ENCODE measurements at regions not wholly inside any gene's neighbourhood (a gene's known extent, or its start where the extent isn't known, plus 50 kb on each side); places are given as distances from the start of the nearest gene placed in this dataset.

- H4K5ac ChIP-seq (ENCODE audit: insufficient read length, low read depth, low read length): no peak overlapping the region
- H3K4me2 ChIP-seq (ENCODE audit: insufficient read depth, insufficient read length, low read length): no peak overlapping the region
Measured at GRCh38 chr5:17806818-17807468, 172.7 kb downstream of the TAF11L14 start.

More at GRCh38 chr5:17806818-17807468, 172.7 kb downstream of the TAF11L14 start:
- DNase-seq: no peak
- Histone ChIP-seq H3T11ph (ENCODE audit: low read length) (no peak overlapping the region), H4K8ac (replicated peaks; ENCODE audit: insufficient read length, low read depth, low read length) (no peak overlapping the region), H2BK20ac (ENCODE audit: low read depth, low read length, poor library complexity, severe bottlenecking) (no peak overlapping the region), H3K18ac (ENCODE audit: insufficient read length, low read depth, low read length) (no peak overlapping the region), H3K23ac (ENCODE audit: insufficient read length, low read depth, low read length) (no peak overlapping the region), H4K91ac (ENCODE audit: insufficient read length, low read depth, low read length) (no peak overlapping the region), H2BK5ac (ENCODE audit: insufficient read length, low read length) (no peak overlapping the region), H2BK12ac (ENCODE audit: insufficient read length, low read depth, low read length) (no peak overlapping the region), H4K20me1 (ENCODE audit: control insufficient read depth, insufficient read depth, insufficient read length) (no peaks in the 10 kb centered on the region), H3K4ac (ENCODE audit: low read depth, low read length) (no peak overlapping the region), H2AK5ac (ENCODE audit: insufficient read length, low read length) (no peak overlapping the region), H3K4me1 (ENCODE audit: insufficient read depth, low read length) (no peaks in the 10 kb centered on the region), H2BK120ac (ENCODE audit: low read depth, low read length, poor library complexity, severe bottlenecking) (no peak overlapping the region), H2BK15ac (ENCODE audit: low read depth, low read length) (no peak overlapping the region), H3K79me1 (ENCODE audit: insufficient read depth, low read depth, low read length, poor library complexity, severe bottlenecking) (no peaks in the 10 kb centered on the region), H3K27me3 (ENCODE audit: insufficient read depth, low read length) (no peaks in the 10 kb centered on the region), H3K23me2 (ENCODE audit: insufficient read length, low read depth, low read length, poor library complexity, severe bottlenecking) (no peaks in the 10 kb centered on the region), H3K14ac (ENCODE audit: insufficient read depth, low read length) (no peak overlapping the region), H3K9me3 (ENCODE audit: control insufficient read depth, low read depth, low read length) (no peaks in the 10 kb centered on the region), H2AFZ (ENCODE audit: low read length) (no peak overlapping the region), H3K9ac (ENCODE audit: extremely low read depth, insufficient read length, low read length) (no peak overlapping the region), H3K79me2 (ENCODE audit: insufficient read depth, low read length) (no peaks in the 10 kb centered on the region), H3K27ac (ENCODE audit: insufficient read length, low read depth, low read length) (no peak overlapping the region), H3K56ac (ENCODE audit: insufficient read length, low read depth, low read length) (no peak overlapping the region)
- Mint-ChIP-seq H3K4me1 (peaks cover 11 to 16% of the 10 kb centered on the region in 2 experiments; a peak in 3 of 4 replicates), H3K27ac (no peak overlapping the region), H3K27me3 (ENCODE audit: low read depth) (no peaks in the 10 kb centered on the region), H3K9me3 (no peaks in the 10 kb centered on the region), H3K36me3 (ENCODE audit: insufficient read depth in 1 of 3, low read depth in 3 of 3) (no peaks in the 10 kb centered on the region; a peak in 1 of 7 replicates), H3K4me3 (no peak overlapping the region)
- WGBS (ENCODE audit: extremely low coverage, insufficient read length, low lambda C conversion rate): 83% methylated on average over 2 of the region's 5 CpGs
- TF ChIP-seq, protein P1, sequence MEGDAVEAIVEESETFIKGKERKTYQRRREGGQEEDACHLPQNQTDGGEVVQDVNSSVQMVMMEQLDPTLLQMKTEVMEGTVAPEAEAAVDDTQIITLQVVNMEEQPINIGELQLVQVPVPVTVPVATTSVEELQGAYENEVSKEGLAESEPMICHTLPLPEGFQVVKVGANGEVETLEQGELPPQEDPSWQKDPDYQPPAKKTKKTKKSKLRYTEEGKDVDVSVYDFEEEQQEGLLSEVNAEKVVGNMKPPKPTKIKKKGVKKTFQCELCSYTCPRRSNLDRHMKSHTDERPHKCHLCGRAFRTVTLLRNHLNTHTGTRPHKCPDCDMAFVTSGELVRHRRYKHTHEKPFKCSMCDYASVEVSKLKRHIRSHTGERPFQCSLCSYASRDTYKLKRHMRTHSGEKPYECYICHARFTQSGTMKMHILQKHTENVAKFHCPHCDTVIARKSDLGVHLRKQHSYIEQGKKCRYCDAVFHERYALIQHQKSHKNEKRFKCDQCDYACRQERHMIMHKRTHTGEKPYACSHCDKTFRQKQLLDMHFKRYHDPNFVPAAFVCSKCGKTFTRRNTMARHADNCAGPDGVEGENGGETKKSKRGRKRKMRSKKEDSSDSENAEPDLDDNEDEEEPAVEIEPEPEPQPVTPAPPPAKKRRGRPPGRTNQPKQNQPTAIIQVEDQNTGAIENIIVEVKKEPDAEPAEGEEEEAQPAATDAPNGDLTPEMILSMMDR (conservative IDR thresholded peaks at IDR 0.05): no peak

All from H9 (cell line).